Astrocyte (in vitro differentiated cells and primary cell): ENCODE measurements at regions not wholly inside any gene's neighbourhood (a gene's known extent, or its start where the extent isn't known, plus 50 kb on each side); places are given as distances from the start of the nearest gene placed in this dataset.
A peak's percentile ranks its signal among the peaks of the same experiment; 100 is the strongest.

Experiments used
- DNase-seq: peaks from one replicate; pipeline ENCODE4 v3.0.0-alpha.2; 2010; ENCODE audit warnings: low read depth
- FAIRE-seq: peaks from 2 replicates; lab custom pipeline; 2011; peaks lifted over from hg19 to GRCh38; lab: Jason Lieb, UNC
- H2AFZ ChIP-seq: 2 replicates; pipeline ENCODE4 v1.6.0; 2012; ENCODE audit warnings: low read depth, low read length, inconsistent platforms
- H3K27ac ChIP-seq: 2 replicates; pipeline ENCODE4 v1.5.1; 2011; ENCODE audit warnings: low read depth, low read length, inconsistent platforms
- H3K27me3 ChIP-seq: 2 replicates; pipeline ENCODE4 v1.6.0; 2011; ENCODE audit warnings: low read length, inconsistent platforms; ENCODE audit not compliant: insufficient read depth
- H3K36me3 ChIP-seq: 2 replicates; pipeline ENCODE4 v1.5.1; 2011; ENCODE audit warnings: low read length, inconsistent platforms; ENCODE audit not compliant: insufficient read depth
- H3K4me1 ChIP-seq: 2 replicates; pipeline ENCODE4 v1.5.1; 2011; ENCODE audit warnings: low read length, inconsistent platforms; ENCODE audit not compliant: insufficient read depth
- H3K4me2 ChIP-seq: 2 replicates; pipeline ENCODE4 v1.6.0; 2012; ENCODE audit warnings: low read length, inconsistent platforms
- H3K4me3 ChIP-seq: 2 replicates; pipeline ENCODE4 v1.5.1; 2011; ENCODE audit warnings: low read depth, mild to moderate bottlenecking, low read length, inconsistent platforms; ENCODE audit not compliant: insufficient read depth
- H3K79me2 ChIP-seq: 2 replicates; pipeline ENCODE4 v1.6.0; 2012; ENCODE audit warnings: mild to moderate bottlenecking, low read length, inconsistent platforms; ENCODE audit not compliant: insufficient read depth
- H3K9ac ChIP-seq: 2 replicates; pipeline ENCODE4 v1.6.0; 2012; ENCODE audit warnings: mild to moderate bottlenecking, low read length, inconsistent platforms
- H3K9me3 ChIP-seq: 2 replicates; pipeline ENCODE4 v1.5.1; 2012; ENCODE audit warnings: low read depth, mild to moderate bottlenecking, low read length, inconsistent platforms; ENCODE audit not compliant: insufficient read depth
- H4K20me1 ChIP-seq: 2 replicates; pipeline ENCODE4 v1.6.0; 2012; ENCODE audit warnings: low read length, inconsistent platforms; ENCODE audit not compliant: insufficient read depth
- H3K27ac Mint-ChIP-seq: one replicate; pipeline ENCODE4 v1.8.0; 2021; ENCODE audit warnings: mild to moderate bottlenecking, mixed read lengths; ENCODE audit not compliant: unreplicated experiment
- H3K27me3 Mint-ChIP-seq: one replicate; pipeline ENCODE4 v1.8.0; 2021; ENCODE audit warnings: low read depth, mixed read lengths; ENCODE audit not compliant: unreplicated experiment
- H3K36me3 Mint-ChIP-seq: one replicate; pipeline ENCODE4 v1.8.0; 2021; ENCODE audit warnings: low read depth, mixed read lengths; ENCODE audit not compliant: unreplicated experiment
- H3K4me1 Mint-ChIP-seq: one replicate; pipeline ENCODE4 v1.8.0; 2021; ENCODE audit warnings: low read depth, mixed read lengths; ENCODE audit not compliant: unreplicated experiment
- H3K4me3 Mint-ChIP-seq: one replicate; pipeline ENCODE4 v1.8.0; 2021; ENCODE audit warnings: mild to moderate bottlenecking, moderate library complexity, mixed read lengths; ENCODE audit not compliant: unreplicated experiment
- H3K9me3 Mint-ChIP-seq: one replicate; pipeline ENCODE4 v1.8.0; 2021; ENCODE audit warnings: mild to moderate bottlenecking, mixed read lengths; ENCODE audit not compliant: unreplicated experiment
- EZH2 ChIP-seq: IDR thresholded peaks from 2 replicates; pipeline ENCODE4 v1.6.1; 2012; ENCODE audit warnings: mild to moderate bottlenecking, low read length, inconsistent platforms; ENCODE audit not compliant: insufficient read depth
- TF ChIP-seq, protein P1 (sequence below): IDR thresholded peaks from 2 replicates; pipeline ENCODE4 v1.5.1; 2011; ENCODE audit warnings: low read depth, mild to moderate bottlenecking, inconsistent platforms, low read length, moderate library complexity; ENCODE audit not compliant: insufficient read depth

DNA sequence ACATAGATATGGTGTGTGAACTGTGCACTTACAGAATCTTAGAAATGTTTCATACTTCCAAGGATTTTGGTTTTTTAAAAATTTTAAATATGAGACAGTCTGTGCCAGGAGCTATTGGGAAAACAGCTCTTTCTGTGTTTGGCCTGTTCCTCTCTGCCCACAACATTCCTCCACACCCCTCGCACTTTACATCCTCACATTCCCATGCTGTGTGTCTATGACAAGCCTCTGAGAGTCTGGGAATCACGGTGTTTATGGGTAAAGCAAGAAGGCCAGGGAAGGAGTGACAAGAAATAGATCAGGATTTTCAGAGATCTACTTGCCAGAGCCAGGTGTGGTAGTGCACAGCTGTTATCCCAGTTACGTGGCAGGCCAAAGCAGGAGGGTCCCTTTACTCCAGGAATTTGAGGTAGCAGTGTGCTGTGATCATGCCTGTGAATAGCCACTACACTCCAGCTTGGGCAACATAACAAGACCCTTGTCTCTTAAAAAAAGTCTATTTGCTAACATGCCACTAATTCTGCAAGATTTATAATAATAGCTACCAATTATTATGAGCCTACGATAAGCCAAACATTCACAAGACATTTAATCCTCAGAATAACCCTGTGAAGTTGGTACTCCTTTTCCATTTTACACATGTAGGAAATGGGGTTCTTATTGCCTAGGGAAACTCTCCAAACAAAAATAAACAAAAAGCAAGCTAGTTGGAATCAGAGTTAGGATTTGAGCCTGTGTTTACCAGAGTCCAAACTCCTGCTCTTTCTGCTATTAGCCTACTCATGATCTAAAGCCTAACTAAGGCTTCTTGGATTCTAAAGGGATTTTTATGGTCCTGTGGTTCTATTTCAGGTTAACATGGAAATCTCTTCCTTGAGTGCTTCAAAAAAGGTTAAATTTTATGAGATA is 168.3 kb upstream of the SP8 start:
- Histone ChIP-seq H3K9me3 (no peaks in the 10 kb centered on the region), H3K4me1 (no peaks in the 10 kb centered on the region), H3K36me3 (no peaks in the 10 kb centered on the region), H3K9ac (no peak overlapping the region), H4K20me1 (no peaks in the 10 kb centered on the region), H3K4me3 (no peak overlapping the region), H3K4me2 (no peak overlapping the region), H3K27ac (peak overlapping the region; percentile 13), H3K27me3 (no peaks in the 10 kb centered on the region), H2AFZ (no peak overlapping the region), H3K79me2 (no peaks in the 10 kb centered on the region)
- TF ChIP-seq EZH2 = no peak
- TF ChIP-seq, protein P1, sequence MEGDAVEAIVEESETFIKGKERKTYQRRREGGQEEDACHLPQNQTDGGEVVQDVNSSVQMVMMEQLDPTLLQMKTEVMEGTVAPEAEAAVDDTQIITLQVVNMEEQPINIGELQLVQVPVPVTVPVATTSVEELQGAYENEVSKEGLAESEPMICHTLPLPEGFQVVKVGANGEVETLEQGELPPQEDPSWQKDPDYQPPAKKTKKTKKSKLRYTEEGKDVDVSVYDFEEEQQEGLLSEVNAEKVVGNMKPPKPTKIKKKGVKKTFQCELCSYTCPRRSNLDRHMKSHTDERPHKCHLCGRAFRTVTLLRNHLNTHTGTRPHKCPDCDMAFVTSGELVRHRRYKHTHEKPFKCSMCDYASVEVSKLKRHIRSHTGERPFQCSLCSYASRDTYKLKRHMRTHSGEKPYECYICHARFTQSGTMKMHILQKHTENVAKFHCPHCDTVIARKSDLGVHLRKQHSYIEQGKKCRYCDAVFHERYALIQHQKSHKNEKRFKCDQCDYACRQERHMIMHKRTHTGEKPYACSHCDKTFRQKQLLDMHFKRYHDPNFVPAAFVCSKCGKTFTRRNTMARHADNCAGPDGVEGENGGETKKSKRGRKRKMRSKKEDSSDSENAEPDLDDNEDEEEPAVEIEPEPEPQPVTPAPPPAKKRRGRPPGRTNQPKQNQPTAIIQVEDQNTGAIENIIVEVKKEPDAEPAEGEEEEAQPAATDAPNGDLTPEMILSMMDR = no peak
- H3K4me3 Mint-ChIP-seq = no peak overlapping the region
- FAIRE-seq = no peak
- H3K4me1 Mint-ChIP-seq = peaks cover 22% of the 10 kb centered on the region
- H3K9me3 Mint-ChIP-seq = no peaks in the 10 kb centered on the region
- no peaks in the 10 kb centered on the region for H3K36me3 Mint-ChIP-seq
- peak; percentile 5 for DNase-seq
- no peaks in the 10 kb centered on the region for H3K27me3 Mint-ChIP-seq
- H3K27ac Mint-ChIP-seq = peak overlapping the region; percentile 91

DNA sequence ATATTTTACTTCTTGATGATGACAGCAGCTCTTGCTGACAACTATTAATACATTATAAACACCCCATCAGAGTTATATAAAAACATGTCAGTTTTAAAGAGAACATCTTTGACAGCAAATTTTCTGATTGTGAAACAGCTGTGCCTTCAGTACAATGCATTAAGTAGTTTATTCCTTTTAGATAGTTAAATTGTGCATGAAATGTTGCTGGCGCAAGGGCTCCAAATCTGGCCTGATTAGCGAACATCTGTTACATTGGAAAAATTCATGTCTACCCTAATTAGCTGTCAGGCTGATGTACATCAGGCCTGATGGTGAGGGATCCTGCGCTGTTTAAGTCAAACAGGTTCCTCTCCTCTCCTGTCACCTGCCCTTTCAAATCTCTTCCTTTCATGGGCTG is 171.9 kb upstream of the SP8 start:
- H3K36me3 ChIP-seq = no peaks in the 10 kb centered on the region
- no peak overlapping the region for H3K4me3 ChIP-seq
- Mint-ChIP-seq H3K36me3 (no peaks in the 10 kb centered on the region), H3K27ac (no peak overlapping the region), H3K27me3 (no peaks in the 10 kb centered on the region), H3K4me3 (no peak overlapping the region), H3K4me1 (peaks cover 15% of the 10 kb centered on the region), H3K9me3 (no peaks in the 10 kb centered on the region)
- no peak overlapping the region for H2AFZ ChIP-seq
- no peak overlapping the region for H3K9ac ChIP-seq
- FAIRE-seq (no peak), DNase-seq (no peak)
- no peaks in the 10 kb centered on the region for H3K4me1 ChIP-seq
- no peaks in the 10 kb centered on the region for H4K20me1 ChIP-seq
- H3K79me2 ChIP-seq = no peaks in the 10 kb centered on the region
- no peak overlapping the region for H3K4me2 ChIP-seq
- H3K27ac ChIP-seq = no peak overlapping the region
- no peaks in the 10 kb centered on the region for H3K27me3 ChIP-seq
- TF ChIP-seq, protein P1 = no peak
- TF ChIP-seq EZH2 = no peak
- H3K9me3 ChIP-seq = no peaks in the 10 kb centered on the region

DNA sequence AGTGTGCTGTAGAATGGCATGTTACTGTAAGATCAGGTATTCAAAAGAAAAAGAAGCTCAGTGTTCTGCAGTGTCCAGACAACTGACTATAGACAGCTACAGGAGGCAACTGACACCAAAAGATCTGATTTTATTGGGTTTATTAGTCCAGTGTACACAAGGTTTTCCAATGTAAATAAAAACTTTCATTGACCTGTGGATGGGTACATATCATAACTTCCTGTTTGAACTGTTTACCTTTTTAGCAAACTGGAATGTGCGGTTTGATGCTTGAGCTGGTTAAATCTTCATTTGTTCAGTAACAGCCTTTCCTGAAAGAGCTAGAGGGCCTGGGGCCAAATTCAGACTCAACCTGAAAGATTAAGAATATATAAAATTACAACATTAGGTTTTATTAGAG is 172.6 kb upstream of the SP8 start:
- FAIRE-seq (no peak), DNase-seq (no peak)
- no peaks in the 10 kb centered on the region for H3K79me2 ChIP-seq
- Mint-ChIP-seq H3K27ac (no peak overlapping the region), H3K36me3 (no peaks in the 10 kb centered on the region), H3K9me3 (no peaks in the 10 kb centered on the region), H3K4me3 (no peak overlapping the region), H3K4me1 (peaks cover 8% of the 10 kb centered on the region), H3K27me3 (no peaks in the 10 kb centered on the region)
- H2AFZ ChIP-seq = no peak overlapping the region
- TF ChIP-seq, protein P1 = no peak
- no peak for TF ChIP-seq EZH2
- no peaks in the 10 kb centered on the region for H3K36me3 ChIP-seq
- no peak overlapping the region for H3K4me2 ChIP-seq
- no peaks in the 10 kb centered on the region for H3K4me1 ChIP-seq
- no peaks in the 10 kb centered on the region for H4K20me1 ChIP-seq
- no peak overlapping the region for H3K4me3 ChIP-seq
- no peaks in the 10 kb centered on the region for H3K27me3 ChIP-seq
- H3K9me3 ChIP-seq = no peaks in the 10 kb centered on the region
- H3K9ac ChIP-seq = no peak overlapping the region
- no peak overlapping the region for H3K27ac ChIP-seq
